ENCODE measurements at regions not wholly inside any gene's neighbourhood (a gene's known extent, or its start where the extent isn't known, plus 50 kb on each side); places are given as distances from the start of the nearest gene placed in this dataset.

GRCh38 chr11:28679795-28680468, 571.7 kb downstream of the METTL15 start:
- WGBS (ENCODE audit: insufficient coverage) = 100% methylated on average over 1 of the region's 3 CpGs
- Mint-ChIP-seq H3K4me1 (no peaks in the 10 kb centered on the region), H3K4me3 (no peak overlapping the region), H3K9me3 (peaks cover 4 to 7% (median 4%) of the 10 kb centered on the region in 3 donors), H3K36me3 (no peaks in the 10 kb centered on the region), H3K27ac (no peak overlapping the region), H3K27me3 (no peaks in the 10 kb centered on the region)
- ATAC-seq (replicated peaks in 1 of 4) (no peak), DNase-seq (no peak)
- no peaks in the 10 kb centered on the region for H3K36me3 ChIP-seq (ENCODE audit: control insufficient read depth in 2 of 2, extremely low read depth in 1 of 2, insufficient read depth in 1 of 2, low read length in 1 of 2)
- no peak overlapping the region for H3K4me3 ChIP-seq (ENCODE audit: control insufficient read depth in 1 of 2, extremely low read depth in 1 of 2, low read length in 1 of 2)
- no peaks in the 10 kb centered on the region for H3K9me3 ChIP-seq
- POLR2A ChIA-PET = no interaction called here
- H3K27ac ChIP-seq (ENCODE audit: low read length) = no peak overlapping the region
- no peaks in the 10 kb centered on the region for H3K27me3 ChIP-seq (replicated peaks in 1 of 2; ENCODE audit: control insufficient read depth in 2 of 2, extremely low read depth in 1 of 2, insufficient read depth in 2 of 2, low read length in 1 of 2)
- CTCF ChIA-PET = no interaction called here
- no peaks in the 10 kb centered on the region for H3K4me1 ChIP-seq (ENCODE audit: control insufficient read depth in 1 of 2, extremely low read depth in 1 of 2, insufficient read depth in 2 of 2, low read length in 2 of 2)

GRCh38 chr11:28677721-28678120, 569.5 kb downstream of the METTL15 start:
- WGBS (ENCODE audit: insufficient coverage) = no CpG with 5 or more reads among the region's 1 CpG
- ChIA-PET POLR2A (no interaction called here), CTCF (no interaction called here)
- no peaks in the 10 kb centered on the region for H3K36me3 ChIP-seq (ENCODE audit: control insufficient read depth in 2 of 2, extremely low read depth in 1 of 2, insufficient read depth in 1 of 2, low read length in 1 of 2)
- no peaks in the 10 kb centered on the region for H3K4me1 Mint-ChIP-seq
- no peak for DNase-seq
- H3K9me3 ChIP-seq = no peaks in the 10 kb centered on the region
- no peaks in the 10 kb centered on the region for H3K36me3 Mint-ChIP-seq
- H3K27me3 ChIP-seq (replicated peaks in 1 of 2; ENCODE audit: control insufficient read depth in 2 of 2, extremely low read depth in 1 of 2, insufficient read depth in 2 of 2, low read length in 1 of 2) = no peaks in the 10 kb centered on the region
- no peaks in the 10 kb centered on the region for H3K4me1 ChIP-seq (ENCODE audit: control insufficient read depth in 1 of 2, extremely low read depth in 1 of 2, insufficient read depth in 2 of 2, low read length in 2 of 2)
- no peak overlapping the region for H3K4me3 Mint-ChIP-seq
- no peak for ATAC-seq (replicated peaks in 1 of 4)
- no peak overlapping the region for H3K27ac Mint-ChIP-seq
- no peak overlapping the region for H3K27ac ChIP-seq (ENCODE audit: low read length)
- H3K27me3 Mint-ChIP-seq = no peaks in the 10 kb centered on the region
- no peak overlapping the region for H3K4me3 ChIP-seq (ENCODE audit: control insufficient read depth in 1 of 2, extremely low read depth in 1 of 2, low read length in 1 of 2)
- H3K9me3 Mint-ChIP-seq = peaks cover 4% of the 10 kb centered on the region in 3 donors

GRCh38 chr11:28675183-28675582, 567.0 kb downstream of the METTL15 start:
- WGBS (ENCODE audit: insufficient coverage) = no CpG with 5 or more reads among the region's 2 CpGs
- no peaks in the 10 kb centered on the region for H3K27me3 Mint-ChIP-seq
- Histone ChIP-seq H3K27ac (ENCODE audit: low read length) (no peak overlapping the region), H3K36me3 (ENCODE audit: control insufficient read depth in 2 of 2, extremely low read depth in 1 of 2, insufficient read depth in 1 of 2, low read length in 1 of 2) (no peaks in the 10 kb centered on the region), H3K27me3 (replicated peaks in 1 of 2; ENCODE audit: control insufficient read depth in 2 of 2, extremely low read depth in 1 of 2, insufficient read depth in 2 of 2, low read length in 1 of 2) (no peaks in the 10 kb centered on the region), H3K4me3 (ENCODE audit: control insufficient read depth in 1 of 2, extremely low read depth in 1 of 2, low read length in 1 of 2) (no peak overlapping the region), H3K4me1 (ENCODE audit: control insufficient read depth in 1 of 2, extremely low read depth in 1 of 2, insufficient read depth in 2 of 2, low read length in 2 of 2) (no peaks in the 10 kb centered on the region), H3K9me3 (no peaks in the 10 kb centered on the region)
- CTCF ChIA-PET = no interaction called here
- ATAC-seq (replicated peaks in 1 of 4) (no peak), DNase-seq (no peak)
- no peaks in the 10 kb centered on the region for H3K36me3 Mint-ChIP-seq
- H3K27ac Mint-ChIP-seq = no peak overlapping the region
- POLR2A ChIA-PET = no interaction called here
- no peaks in the 10 kb centered on the region for H3K4me1 Mint-ChIP-seq
- no peak overlapping the region for H3K4me3 Mint-ChIP-seq
- peaks cover 2% of the 10 kb centered on the region in 3 donors for H3K9me3 Mint-ChIP-seq

GRCh38 chr11:28674433-28675103, 566.4 kb downstream of the METTL15 start:
- Mint-ChIP-seq H3K9me3 (peaks cover 0 to 2% (median 0%) of the 10 kb centered on the region in 3 donors), H3K27me3 (no peaks in the 10 kb centered on the region), H3K4me3 (no peak overlapping the region), H3K27ac (no peak overlapping the region), H3K4me1 (no peaks in the 10 kb centered on the region), H3K36me3 (no peaks in the 10 kb centered on the region)
- H3K4me1 ChIP-seq (ENCODE audit: control insufficient read depth in 1 of 2, extremely low read depth in 1 of 2, insufficient read depth in 2 of 2, low read length in 2 of 2) = no peaks in the 10 kb centered on the region
- ATAC-seq (replicated peaks in 1 of 4) (no peak), DNase-seq (no peak)
- no peaks in the 10 kb centered on the region for H3K36me3 ChIP-seq (ENCODE audit: control insufficient read depth in 2 of 2, extremely low read depth in 1 of 2, insufficient read depth in 1 of 2, low read length in 1 of 2)
- ChIA-PET POLR2A (no interaction called here), CTCF (no interaction called here)
- no peaks in the 10 kb centered on the region for H3K9me3 ChIP-seq
- no peaks in the 10 kb centered on the region for H3K27me3 ChIP-seq (replicated peaks in 1 of 2; ENCODE audit: control insufficient read depth in 2 of 2, extremely low read depth in 1 of 2, insufficient read depth in 2 of 2, low read length in 1 of 2)
- WGBS (ENCODE audit: insufficient coverage) = 48% methylated on average over 4 of the region's 7 CpGs
- H3K4me3 ChIP-seq (ENCODE audit: control insufficient read depth in 1 of 2, extremely low read depth in 1 of 2, low read length in 1 of 2) = no peak overlapping the region
- H3K27ac ChIP-seq (ENCODE audit: low read length) = no peak overlapping the region

- 60% methylated on average over 1 of the region's 11 CpGs for WGBS (ENCODE audit: insufficient coverage)
- no peaks in the 10 kb centered on the region for H3K4me1 Mint-ChIP-seq
- no peaks in the 10 kb centered on the region for H3K9me3 ChIP-seq
- no peaks in the 10 kb centered on the region for H3K27me3 ChIP-seq (replicated peaks in 1 of 2; ENCODE audit: control insufficient read depth in 2 of 2, extremely low read depth in 1 of 2, insufficient read depth in 2 of 2, low read length in 1 of 2)
- no peak overlapping the region for H3K4me3 Mint-ChIP-seq
- ChIA-PET CTCF (no interaction called here), POLR2A (no interaction called here)
- H3K27me3 Mint-ChIP-seq = no peaks in the 10 kb centered on the region
- no peak overlapping the region for H3K4me3 ChIP-seq (ENCODE audit: control insufficient read depth in 1 of 2, extremely low read depth in 1 of 2, low read length in 1 of 2)
- DNase-seq = no peak
- H3K4me1 ChIP-seq (ENCODE audit: control insufficient read depth in 1 of 2, extremely low read depth in 1 of 2, insufficient read depth in 2 of 2, low read length in 2 of 2) = no peaks in the 10 kb centered on the region
- H3K9me3 Mint-ChIP-seq = no peaks in the 10 kb centered on the region
- ATAC-seq (replicated peaks in 1 of 4) = no peak
- no peaks in the 10 kb centered on the region for H3K36me3 Mint-ChIP-seq
- H3K27ac ChIP-seq (ENCODE audit: low read length) = no peak overlapping the region
- H3K27ac Mint-ChIP-seq = no peak overlapping the region
- no peaks in the 10 kb centered on the region for H3K36me3 ChIP-seq (ENCODE audit: control insufficient read depth in 2 of 2, extremely low read depth in 1 of 2, insufficient read depth in 1 of 2, low read length in 1 of 2)
Measured at GRCh38 chr11:28673691-28674432, 565.7 kb downstream of the METTL15 start.

GRCh38 chr11:28671274-28671673, 563.1 kb downstream of the METTL15 start:
- H3K27ac ChIP-seq (ENCODE audit: low read length) = no peak overlapping the region
- CTCF ChIA-PET = interaction anchor here in 1 of 2 donors (0.6 kb wide), 2 partner anchors 56 to 57 kb away, joined by 3 to 5 read pairs; no protein-coding TSS in a partner anchor
- 70% methylated on average over 2 of the region's 4 CpGs for WGBS (ENCODE audit: insufficient coverage)
- ATAC-seq (replicated peaks in 1 of 4) (no peak), DNase-seq (no peak)
- Mint-ChIP-seq H3K36me3 (no peaks in the 10 kb centered on the region), H3K27ac (no peak overlapping the region), H3K4me1 (no peaks in the 10 kb centered on the region), H3K4me3 (no peak overlapping the region), H3K9me3 (no peaks in the 10 kb centered on the region), H3K27me3 (no peaks in the 10 kb centered on the region)
- no peaks in the 10 kb centered on the region for H3K27me3 ChIP-seq (replicated peaks in 1 of 2; ENCODE audit: control insufficient read depth in 2 of 2, extremely low read depth in 1 of 2, insufficient read depth in 2 of 2, low read length in 1 of 2)
- no peaks in the 10 kb centered on the region for H3K4me1 ChIP-seq (ENCODE audit: control insufficient read depth in 1 of 2, extremely low read depth in 1 of 2, insufficient read depth in 2 of 2, low read length in 2 of 2)
- no peaks in the 10 kb centered on the region for H3K36me3 ChIP-seq (ENCODE audit: control insufficient read depth in 2 of 2, extremely low read depth in 1 of 2, insufficient read depth in 1 of 2, low read length in 1 of 2)
- POLR2A ChIA-PET = no interaction called here
- no peaks in the 10 kb centered on the region for H3K9me3 ChIP-seq
- H3K4me3 ChIP-seq (ENCODE audit: control insufficient read depth in 1 of 2, extremely low read depth in 1 of 2, low read length in 1 of 2) = no peak overlapping the region
